ENCODE measurements at regions not wholly inside any gene's neighbourhood (a gene's known extent, or its start where the extent isn't known, plus 50 kb on each side); places are given as distances from the start of the nearest gene placed in this dataset.

DNA sequence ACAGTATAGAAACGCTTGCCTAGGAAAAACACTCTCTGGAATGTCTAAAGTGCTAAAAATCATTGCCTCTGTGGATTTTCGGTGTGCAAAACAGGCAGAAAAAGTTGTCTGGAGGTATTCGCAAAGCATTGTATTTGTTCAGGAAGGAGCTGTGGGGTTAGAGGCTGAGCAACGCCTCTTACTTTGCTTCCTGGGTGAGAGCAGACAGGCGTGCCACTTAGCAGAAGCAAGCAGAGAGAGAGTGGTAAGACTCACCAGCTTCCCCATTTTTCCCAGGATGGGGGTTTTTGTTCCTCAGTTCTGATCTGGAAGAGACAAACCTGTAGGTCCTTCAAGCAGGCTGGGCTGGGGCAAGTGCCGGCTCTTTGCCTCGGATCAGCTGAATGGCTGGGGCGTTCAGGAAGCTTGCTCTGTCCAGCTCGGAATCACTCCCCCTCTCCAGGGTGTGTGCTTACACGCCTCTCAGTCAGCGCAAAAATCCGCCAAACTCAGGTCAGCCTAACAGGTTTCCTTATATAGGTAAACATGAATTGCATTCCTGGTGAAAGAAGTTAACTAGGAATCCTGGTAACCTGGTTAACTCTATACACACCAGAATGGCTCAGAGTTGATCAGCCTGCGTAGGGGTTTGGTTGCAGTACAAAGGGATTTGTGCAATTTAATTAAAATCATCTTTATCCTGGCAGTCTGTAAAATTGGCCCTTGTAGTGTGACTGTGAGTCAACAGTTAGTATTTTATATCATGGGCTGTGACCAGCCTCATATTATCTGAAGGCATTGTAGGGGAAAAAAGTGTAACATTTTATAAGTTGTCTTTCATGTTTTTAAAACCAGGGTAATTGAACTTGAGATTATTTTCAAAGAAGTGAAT, 213.1 kb upstream of the MID1 start:
- TF ChIP-seq, protein P1, sequence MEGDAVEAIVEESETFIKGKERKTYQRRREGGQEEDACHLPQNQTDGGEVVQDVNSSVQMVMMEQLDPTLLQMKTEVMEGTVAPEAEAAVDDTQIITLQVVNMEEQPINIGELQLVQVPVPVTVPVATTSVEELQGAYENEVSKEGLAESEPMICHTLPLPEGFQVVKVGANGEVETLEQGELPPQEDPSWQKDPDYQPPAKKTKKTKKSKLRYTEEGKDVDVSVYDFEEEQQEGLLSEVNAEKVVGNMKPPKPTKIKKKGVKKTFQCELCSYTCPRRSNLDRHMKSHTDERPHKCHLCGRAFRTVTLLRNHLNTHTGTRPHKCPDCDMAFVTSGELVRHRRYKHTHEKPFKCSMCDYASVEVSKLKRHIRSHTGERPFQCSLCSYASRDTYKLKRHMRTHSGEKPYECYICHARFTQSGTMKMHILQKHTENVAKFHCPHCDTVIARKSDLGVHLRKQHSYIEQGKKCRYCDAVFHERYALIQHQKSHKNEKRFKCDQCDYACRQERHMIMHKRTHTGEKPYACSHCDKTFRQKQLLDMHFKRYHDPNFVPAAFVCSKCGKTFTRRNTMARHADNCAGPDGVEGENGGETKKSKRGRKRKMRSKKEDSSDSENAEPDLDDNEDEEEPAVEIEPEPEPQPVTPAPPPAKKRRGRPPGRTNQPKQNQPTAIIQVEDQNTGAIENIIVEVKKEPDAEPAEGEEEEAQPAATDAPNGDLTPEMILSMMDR (IDR thresholded peaks at IDR 0.05): no peak
- no peak for TF ChIP-seq POLR2AphosphoS5 (IDR thresholded peaks at IDR 0.05; ENCODE audit: low read depth, low read length)

Data from Panc1 (cell line).